ENCODE measurements at regions not wholly inside any gene's neighbourhood (a gene's known extent, or its start where the extent isn't known, plus 50 kb on each side); places are given as distances from the start of the nearest gene placed in this dataset.

DNA sequence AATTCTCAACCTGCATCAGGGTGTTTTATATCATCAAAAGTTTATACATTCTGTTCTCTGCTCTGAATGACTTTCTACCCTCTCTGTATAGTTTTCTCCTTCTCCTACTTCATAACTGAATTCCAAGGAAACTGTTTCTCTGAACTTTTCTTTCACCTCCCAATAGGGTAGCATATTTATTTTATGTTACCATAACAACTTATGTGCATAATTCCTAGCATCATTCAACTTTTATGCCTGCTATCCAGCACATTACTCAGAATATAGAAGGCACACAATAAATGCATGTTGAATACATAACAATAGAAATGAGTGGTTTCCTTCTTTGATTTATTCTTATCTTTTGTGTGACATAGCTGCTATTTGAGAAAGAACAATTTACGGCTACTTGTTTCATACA lies 2385.0 kb downstream of the PCDH9 start:
- Histone ChIP-seq H3K27me3 (ENCODE audit: control insufficient read depth in 4 of 4, insufficient read depth in 4 of 4, low read length in 3 of 4) (no peaks in the 10 kb centered on the region), H3K27ac (ENCODE audit: low read depth in 1 of 2, low read length in 2 of 2) (no peak overlapping the region), H3K4me1 (ENCODE audit: control insufficient read depth in 4 of 4, insufficient read depth in 4 of 4, low read length in 3 of 4) (peaks cover 0 to 3% (median 0%) of the 10 kb centered on the region in 4 donors), H3K9ac (ENCODE audit: low read depth in 1 of 2, low read length in 2 of 2) (no peak overlapping the region), H3K36me3 (ENCODE audit: control insufficient read depth in 4 of 4, insufficient read depth in 3 of 4, low read depth in 1 of 4, low read length in 3 of 4) (no peaks in the 10 kb centered on the region), H3K4me3 (ENCODE audit: low read depth in 1 of 3, low read length in 3 of 3) (no peak overlapping the region), H3K9me3 (ENCODE audit: control insufficient read depth in 4 of 4, low read length in 3 of 4) (no peaks in the 10 kb centered on the region)
- TF ChIP-seq FOXA2 (IDR thresholded peaks at IDR 0.05) (no peak), EGR1 (IDR thresholded peaks at IDR 0.05; ENCODE audit: low read depth in 2 of 2) (no peak), GABPA (IDR thresholded peaks at IDR 0.05 in 1 of 2, conservative IDR thresholded peaks at IDR 0.05 in 1 of 2) (no peak), JUND (IDR thresholded peaks at IDR 0.05) (no peak), YY1 (IDR thresholded peaks at IDR 0.05) (no peak), RAD21 (IDR thresholded peaks at IDR 0.05) (no peak), NR2F2 (IDR thresholded peaks at IDR 0.05) (no peak)
- TF ChIP-seq, protein P1, sequence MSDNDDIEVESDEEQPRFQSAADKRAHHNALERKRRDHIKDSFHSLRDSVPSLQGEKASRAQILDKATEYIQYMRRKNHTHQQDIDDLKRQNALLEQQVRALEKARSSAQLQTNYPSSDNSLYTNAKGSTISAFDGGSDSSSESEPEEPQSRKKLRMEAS (IDR thresholded peaks at IDR 0.05): no peak
- TF ChIP-seq, protein P2, sequence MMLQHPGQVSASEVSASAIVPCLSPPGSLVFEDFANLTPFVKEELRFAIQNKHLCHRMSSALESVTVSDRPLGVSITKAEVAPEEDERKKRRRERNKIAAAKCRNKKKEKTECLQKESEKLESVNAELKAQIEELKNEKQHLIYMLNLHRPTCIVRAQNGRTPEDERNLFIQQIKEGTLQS (IDR thresholded peaks at IDR 0.05): no peak
- no peak for DNase-seq (ENCODE audit: low spot score)
- 86% methylated on average over 1 of the region's 1 CpG for WGBS

DNA sequence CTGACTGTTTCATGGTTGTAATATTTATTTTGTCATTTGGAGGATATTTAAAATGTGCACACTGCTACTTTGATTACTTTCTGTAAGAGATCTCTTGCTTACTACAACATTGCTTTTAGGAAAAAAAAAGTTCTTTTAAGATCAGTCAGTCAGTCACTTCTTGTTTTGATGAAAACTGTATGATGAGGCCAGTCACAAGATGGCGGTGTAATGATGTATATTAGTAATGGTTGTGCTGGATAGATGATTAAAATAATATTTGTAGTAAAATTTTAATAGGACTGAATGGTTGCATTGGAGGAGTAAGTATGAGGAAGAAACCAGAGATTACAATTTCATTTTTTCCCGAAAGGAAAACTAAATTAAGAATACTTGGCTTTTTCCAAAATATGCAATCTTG lies 2411.1 kb downstream of the PCDH9 start:
- H3K4me1 ChIP-seq (ENCODE audit: control insufficient read depth in 4 of 4, insufficient read depth in 4 of 4, low read length in 3 of 4): no peaks in the 10 kb centered on the region
- H3K4me3 ChIP-seq (ENCODE audit: low read depth in 1 of 3, low read length in 3 of 3): no peak overlapping the region
- no peaks in the 10 kb centered on the region for H3K9me3 ChIP-seq (ENCODE audit: control insufficient read depth in 4 of 4, low read length in 3 of 4)
- TF ChIP-seq FOXA2 (IDR thresholded peaks at IDR 0.05): no peak
- TF ChIP-seq HNF4A (conservative IDR thresholded peaks at IDR 0.05): no peak
- peak in 1 of 2 donors; percentile 11 for TF ChIP-seq RAD21 (IDR thresholded peaks at IDR 0.05)
- 80% methylated on average over 2 of the region's 2 CpGs for WGBS
- H3K9ac ChIP-seq (ENCODE audit: low read depth in 1 of 2, low read length in 2 of 2): no peak overlapping the region
- DNase-seq (ENCODE audit: low spot score): no peak
- no peaks in the 10 kb centered on the region for H3K36me3 ChIP-seq (ENCODE audit: control insufficient read depth in 4 of 4, insufficient read depth in 3 of 4, low read depth in 1 of 4, low read length in 3 of 4)
- H3K27me3 ChIP-seq (ENCODE audit: control insufficient read depth in 4 of 4, insufficient read depth in 4 of 4, low read length in 3 of 4): no peaks in the 10 kb centered on the region
- no peak overlapping the region for H3K27ac ChIP-seq (ENCODE audit: low read depth in 1 of 2, low read length in 2 of 2)

DNA sequence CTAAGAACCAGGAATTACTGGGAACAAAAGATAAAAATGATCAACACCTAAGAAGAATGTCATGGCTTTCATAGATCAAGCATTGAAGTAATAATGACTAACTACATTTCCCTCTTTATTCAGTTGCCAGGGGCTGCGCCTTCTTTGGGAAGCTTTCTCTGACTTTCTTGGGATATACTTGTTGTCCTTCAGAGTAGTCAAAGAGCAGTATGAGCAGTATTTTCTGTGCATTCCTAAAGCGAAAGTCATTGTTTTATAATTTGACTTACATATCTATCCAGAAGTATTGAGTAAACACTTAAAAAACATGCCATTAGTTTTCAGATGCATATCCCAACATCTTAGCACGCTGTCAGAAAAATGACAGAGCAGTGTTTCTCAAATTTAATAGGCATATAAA lies 2412.4 kb downstream of the PCDH9 start:
- no peak overlapping the region for H3K4me3 ChIP-seq (ENCODE audit: low read depth in 1 of 3, low read length in 3 of 3)
- no peaks in the 10 kb centered on the region for H3K4me1 ChIP-seq (ENCODE audit: control insufficient read depth in 4 of 4, insufficient read depth in 4 of 4, low read length in 3 of 4)
- H3K36me3 ChIP-seq (ENCODE audit: control insufficient read depth in 4 of 4, insufficient read depth in 3 of 4, low read depth in 1 of 4, low read length in 3 of 4): no peaks in the 10 kb centered on the region
- H3K9ac ChIP-seq (ENCODE audit: low read depth in 1 of 2, low read length in 2 of 2): no peak overlapping the region
- H3K27ac ChIP-seq (ENCODE audit: low read depth in 1 of 2, low read length in 2 of 2): no peak overlapping the region
- WGBS: 77% methylated on average over 3 of the region's 3 CpGs
- no peaks in the 10 kb centered on the region for H3K27me3 ChIP-seq (ENCODE audit: control insufficient read depth in 4 of 4, insufficient read depth in 4 of 4, low read length in 3 of 4)
- DNase-seq (ENCODE audit: low spot score): no peak
- TF ChIP-seq, protein P3, sequence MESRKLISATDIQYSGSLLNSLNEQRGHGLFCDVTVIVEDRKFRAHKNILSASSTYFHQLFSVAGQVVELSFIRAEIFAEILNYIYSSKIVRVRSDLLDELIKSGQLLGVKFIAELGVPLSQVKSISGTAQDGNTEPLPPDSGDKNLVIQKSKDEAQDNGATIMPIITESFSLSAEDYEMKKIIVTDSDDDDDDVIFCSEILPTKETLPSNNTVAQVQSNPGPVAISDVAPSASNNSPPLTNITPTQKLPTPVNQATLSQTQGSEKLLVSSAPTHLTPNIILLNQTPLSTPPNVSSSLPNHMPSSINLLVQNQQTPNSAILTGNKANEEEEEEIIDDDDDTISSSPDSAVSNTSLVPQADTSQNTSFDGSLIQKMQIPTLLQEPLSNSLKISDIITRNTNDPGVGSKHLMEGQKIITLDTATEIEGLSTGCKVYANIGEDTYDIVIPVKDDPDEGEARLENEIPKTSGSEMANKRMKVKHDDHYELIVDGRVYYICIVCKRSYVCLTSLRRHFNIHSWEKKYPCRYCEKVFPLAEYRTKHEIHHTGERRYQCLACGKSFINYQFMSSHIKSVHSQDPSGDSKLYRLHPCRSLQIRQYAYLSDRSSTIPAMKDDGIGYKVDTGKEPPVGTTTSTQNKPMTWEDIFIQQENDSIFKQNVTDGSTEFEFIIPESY (IDR thresholded peaks at IDR 0.05): no peak
- no peaks in the 10 kb centered on the region for H3K9me3 ChIP-seq (ENCODE audit: control insufficient read depth in 4 of 4, low read length in 3 of 4)

DNA sequence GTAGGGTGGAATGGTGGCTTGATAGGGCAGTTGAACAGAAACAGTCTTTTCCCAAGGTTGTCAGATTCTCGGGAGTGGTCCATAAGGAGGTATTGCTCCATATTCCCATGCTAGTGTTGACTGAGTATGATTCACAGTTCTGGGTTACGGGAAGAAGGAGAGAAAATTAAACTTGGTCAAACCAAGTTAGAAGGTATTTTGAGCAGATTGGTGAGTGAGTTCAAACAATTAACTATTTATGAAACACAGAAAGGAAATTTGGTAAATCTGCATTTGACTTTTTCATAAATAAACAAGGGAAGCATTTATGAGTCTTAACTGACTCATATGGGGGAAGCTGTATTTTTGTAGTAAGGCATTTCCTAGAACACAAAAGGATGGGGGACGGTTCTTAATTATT lies 2419.4 kb downstream of the PCDH9 start:
- Histone ChIP-seq H3K9ac (ENCODE audit: low read depth in 1 of 2, low read length in 2 of 2) (no peak overlapping the region), H3K27me3 (ENCODE audit: control insufficient read depth in 4 of 4, insufficient read depth in 4 of 4, low read length in 3 of 4) (no peaks in the 10 kb centered on the region), H3K9me3 (ENCODE audit: control insufficient read depth in 4 of 4, low read length in 3 of 4) (peaks cover 0 to 3% (median 1%) of the 10 kb centered on the region in 4 donors), H3K4me3 (ENCODE audit: low read depth in 1 of 3, low read length in 3 of 3) (no peak overlapping the region), H3K36me3 (ENCODE audit: control insufficient read depth in 4 of 4, insufficient read depth in 3 of 4, low read depth in 1 of 4, low read length in 3 of 4) (no peaks in the 10 kb centered on the region), H3K27ac (ENCODE audit: low read depth in 1 of 2, low read length in 2 of 2) (no peak overlapping the region), H3K4me1 (ENCODE audit: control insufficient read depth in 4 of 4, insufficient read depth in 4 of 4, low read length in 3 of 4) (no peaks in the 10 kb centered on the region)
- 79% methylated on average over 3 of the region's 3 CpGs for WGBS
- DNase-seq (ENCODE audit: low spot score): no peak
- TF ChIP-seq TAF1 (conservative IDR thresholded peaks at IDR 0.05): no peak
- no peak for TF ChIP-seq RXRA (IDR thresholded peaks at IDR 0.05)
- TF ChIP-seq, protein P3 (IDR thresholded peaks at IDR 0.05): no peak
- no peak for TF ChIP-seq EGR1 (IDR thresholded peaks at IDR 0.05; ENCODE audit: low read depth in 2 of 2)
- no peak for TF ChIP-seq FOXA2 (IDR thresholded peaks at IDR 0.05)
- TF ChIP-seq, protein P1 (IDR thresholded peaks at IDR 0.05): no peak
- TF ChIP-seq JUND (IDR thresholded peaks at IDR 0.05): no peak
- TF ChIP-seq, protein P4, sequence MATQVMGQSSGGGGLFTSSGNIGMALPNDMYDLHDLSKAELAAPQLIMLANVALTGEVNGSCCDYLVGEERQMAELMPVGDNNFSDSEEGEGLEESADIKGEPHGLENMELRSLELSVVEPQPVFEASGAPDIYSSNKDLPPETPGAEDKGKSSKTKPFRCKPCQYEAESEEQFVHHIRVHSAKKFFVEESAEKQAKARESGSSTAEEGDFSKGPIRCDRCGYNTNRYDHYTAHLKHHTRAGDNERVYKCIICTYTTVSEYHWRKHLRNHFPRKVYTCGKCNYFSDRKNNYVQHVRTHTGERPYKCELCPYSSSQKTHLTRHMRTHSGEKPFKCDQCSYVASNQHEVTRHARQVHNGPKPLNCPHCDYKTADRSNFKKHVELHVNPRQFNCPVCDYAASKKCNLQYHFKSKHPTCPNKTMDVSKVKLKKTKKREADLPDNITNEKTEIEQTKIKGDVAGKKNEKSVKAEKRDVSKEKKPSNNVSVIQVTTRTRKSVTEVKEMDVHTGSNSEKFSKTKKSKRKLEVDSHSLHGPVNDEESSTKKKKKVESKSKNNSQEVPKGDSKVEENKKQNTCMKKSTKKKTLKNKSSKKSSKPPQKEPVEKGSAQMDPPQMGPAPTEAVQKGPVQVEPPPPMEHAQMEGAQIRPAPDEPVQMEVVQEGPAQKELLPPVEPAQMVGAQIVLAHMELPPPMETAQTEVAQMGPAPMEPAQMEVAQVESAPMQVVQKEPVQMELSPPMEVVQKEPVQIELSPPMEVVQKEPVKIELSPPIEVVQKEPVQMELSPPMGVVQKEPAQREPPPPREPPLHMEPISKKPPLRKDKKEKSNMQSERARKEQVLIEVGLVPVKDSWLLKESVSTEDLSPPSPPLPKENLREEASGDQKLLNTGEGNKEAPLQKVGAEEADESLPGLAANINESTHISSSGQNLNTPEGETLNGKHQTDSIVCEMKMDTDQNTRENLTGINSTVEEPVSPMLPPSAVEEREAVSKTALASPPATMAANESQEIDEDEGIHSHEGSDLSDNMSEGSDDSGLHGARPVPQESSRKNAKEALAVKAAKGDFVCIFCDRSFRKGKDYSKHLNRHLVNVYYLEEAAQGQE (IDR thresholded peaks at IDR 0.05): no peak
- no peak for TF ChIP-seq YY1 (IDR thresholded peaks at IDR 0.05)
- TF ChIP-seq, protein P2 (IDR thresholded peaks at IDR 0.05): no peak
- no peak for TF ChIP-seq RAD21 (IDR thresholded peaks at IDR 0.05)

Measured in liver (tissue), 7 donors.